Calu3 (cell line): ENCODE measurements at regions not wholly inside any gene's neighbourhood (a gene's known extent, or its start where the extent isn't known, plus 50 kb on each side); places are given as distances from the start of the nearest gene placed in this dataset.

Source experiments
- BruUV-seq: library from RNA; stranded (reverse); fragments of 400-500 nt; replicated peaks from 2 replicates; lab custom pipeline; 2021; lab: Mats Ljungman, UMichigan
- CTCF ChIA-PET: fragments of 300-600 bp; sonication (Branson Sonifier 250); formaldehyde crosslinking; loops from one replicate; lab custom pipeline; 2022; ENCODE audit warnings: antibody characterized with exemption; lab: Charles Lee
- DNase-seq: peaks from one replicate; pipeline ENCODE4 v3.0.0; 2022
- H3K27ac Mint-ChIP-seq: one replicate; pipeline ENCODE4 v1.8.0; 2022; ENCODE audit warnings: mixed read lengths; ENCODE audit not compliant: unreplicated experiment
- H3K27me3 Mint-ChIP-seq: one replicate; pipeline ENCODE4 v1.8.0; 2022; ENCODE audit warnings: mixed read lengths; ENCODE audit not compliant: unreplicated experiment
- H3K36me3 Mint-ChIP-seq: one replicate; pipeline ENCODE4 v1.8.0; 2022; ENCODE audit warnings: mild to moderate bottlenecking, moderate library complexity, mixed read lengths; ENCODE audit not compliant: insufficient read depth, unreplicated experiment
- H3K4me1 Mint-ChIP-seq: one replicate; pipeline ENCODE4 v1.8.0; 2022; ENCODE audit warnings: mild to moderate bottlenecking, low read depth, mixed read lengths; ENCODE audit not compliant: unreplicated experiment
- H3K4me3 Mint-ChIP-seq: one replicate; pipeline ENCODE4 v1.8.0; 2022; ENCODE audit warnings: mild to moderate bottlenecking, low read depth, moderate library complexity, mixed read lengths; ENCODE audit not compliant: unreplicated experiment
- H3K9me3 Mint-ChIP-seq: one replicate; pipeline ENCODE4 v1.8.0; 2022; ENCODE audit warnings: low read depth, mixed read lengths; ENCODE audit not compliant: unreplicated experiment
- CTCF ChIP-seq: fragments of 200-600 bp; IDR thresholded peaks from one replicate; pipeline ENCODE4 v1.8.0; 2022; ENCODE audit warnings: antibody characterized with exemption; ENCODE audit not compliant: unreplicated experiment
- intact Hi-C: fragments of 100-400 bp; cut with micrococcal nuclease; formaldehyde crosslinking; loops from one replicate; pipeline ENCODE4 v1.10.0; 2022; ENCODE audit not compliant: unreplicated experiment

- Mint-ChIP-seq H3K9me3 (no peaks in the 10 kb centered on the region), H3K27me3 (peaks cover 79% of the 10 kb centered on the region), H3K36me3 (no peaks in the 10 kb centered on the region), H3K27ac (no peak overlapping the region), H3K4me3 (no peak overlapping the region), H3K4me1 (no peaks in the 10 kb centered on the region)
- DNase-seq: no peak
- CTCF ChIA-PET: no interaction called here
- no peak for TF ChIP-seq CTCF
- intact Hi-C loops: no loop called here
- no TSS peak for BruUV-seq
Observed at GRCh38 chr16:73768786-73769203, 527.8 kb upstream of the PSMD7 start.

DNA sequence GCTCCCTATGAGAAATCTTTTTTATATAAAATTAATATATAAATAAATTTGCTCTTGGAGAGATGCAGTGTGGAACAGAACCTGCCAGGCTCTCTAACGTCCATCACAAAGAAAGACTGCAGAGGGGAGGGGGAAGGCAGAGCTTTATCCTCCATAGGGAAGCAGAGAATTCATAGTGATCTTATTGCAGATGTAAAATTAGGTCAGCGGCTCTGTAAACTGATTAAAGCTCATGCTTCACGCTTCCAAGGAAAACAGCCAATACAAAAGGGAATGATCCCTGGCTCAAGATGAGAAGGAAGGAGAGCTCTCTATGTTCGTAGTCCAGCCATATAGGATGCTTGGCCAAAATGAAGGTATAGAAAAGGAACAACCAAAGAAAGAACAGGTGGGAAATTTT is 532.3 kb upstream of the PSMD7 start:
- no peak overlapping the region for H3K27ac Mint-ChIP-seq
- no peak for DNase-seq
- BruUV-seq: no TSS peak
- peaks cover 65% of the 10 kb centered on the region for H3K27me3 Mint-ChIP-seq
- H3K4me3 Mint-ChIP-seq: no peak overlapping the region
- H3K36me3 Mint-ChIP-seq: no peaks in the 10 kb centered on the region
- no peaks in the 10 kb centered on the region for H3K9me3 Mint-ChIP-seq
- H3K4me1 Mint-ChIP-seq: no peaks in the 10 kb centered on the region
- no peak for TF ChIP-seq CTCF
- intact Hi-C loops: no loop called here
- CTCF ChIA-PET: no interaction called here

DNA sequence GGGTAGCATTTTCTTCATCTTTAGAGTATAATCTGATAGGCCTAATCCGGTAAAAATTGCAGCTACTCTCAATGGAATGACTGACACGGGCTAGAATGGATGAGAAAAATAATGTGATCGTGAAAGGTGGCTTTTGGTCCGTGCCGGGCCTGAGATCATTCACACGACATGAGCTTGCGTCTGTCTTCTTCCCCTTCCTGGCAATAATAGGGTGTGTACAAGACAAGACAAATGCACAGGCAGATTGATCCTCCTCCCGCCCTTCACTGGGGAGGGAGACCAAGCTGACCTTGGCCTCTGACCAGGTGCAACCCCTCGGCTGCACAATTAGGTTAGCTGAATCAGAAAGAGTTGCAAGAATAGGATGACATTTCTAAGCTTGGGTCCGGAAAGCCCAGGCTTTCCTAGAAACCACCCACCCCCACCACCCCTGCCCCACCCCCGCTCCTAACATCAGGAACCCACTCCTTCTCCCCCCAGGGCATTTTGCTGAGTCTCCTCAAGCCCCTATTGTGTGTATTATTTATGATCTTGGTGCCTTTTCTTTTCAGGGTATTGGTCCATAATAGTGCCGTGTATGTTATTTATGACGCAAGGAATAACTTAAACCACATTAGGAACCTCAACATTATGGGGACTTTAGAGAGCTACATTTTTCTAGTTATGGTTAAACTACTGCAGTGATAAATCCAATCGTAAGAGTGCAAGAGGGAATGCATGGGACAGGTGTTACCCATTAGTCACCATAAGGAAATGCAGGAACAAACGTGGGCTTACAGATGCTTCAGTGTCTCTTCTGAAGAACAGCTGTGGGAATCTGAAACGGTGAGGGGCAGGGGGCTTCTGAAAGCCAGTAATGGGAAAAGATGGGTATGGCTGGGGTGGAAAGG is 540.1 kb upstream of the PSMD7 start:
- TF ChIP-seq CTCF: no peak
- no peak for DNase-seq
- Mint-ChIP-seq H3K4me1 (no peaks in the 10 kb centered on the region), H3K27me3 (peaks cover 97% of the 10 kb centered on the region), H3K4me3 (no peak overlapping the region), H3K9me3 (peaks cover 3% of the 10 kb centered on the region), H3K27ac (no peak overlapping the region), H3K36me3 (no peaks in the 10 kb centered on the region)
- BruUV-seq: no TSS peak
- CTCF ChIA-PET: no interaction called here
- intact Hi-C loops: no loop called here

DNA sequence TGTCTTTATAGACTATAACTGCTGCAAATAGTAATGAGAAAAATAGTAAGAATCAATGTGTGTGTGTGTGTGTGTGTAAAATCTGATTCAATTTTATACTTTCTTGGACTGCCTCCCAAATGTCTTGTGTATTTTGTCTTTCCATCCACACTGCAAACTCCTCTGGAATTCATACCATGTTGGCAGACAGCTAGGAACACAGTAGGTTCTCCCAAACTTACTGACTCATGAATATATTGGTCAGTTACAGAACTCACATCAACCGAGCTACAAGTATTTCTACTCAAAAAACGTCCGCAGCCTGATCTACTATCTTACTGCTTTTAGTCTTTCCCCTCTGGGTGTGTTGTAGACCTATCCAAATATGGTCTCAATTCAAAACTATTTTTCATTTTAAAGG is 542.7 kb upstream of the PSMD7 start:
- no peak for TF ChIP-seq CTCF
- H3K36me3 Mint-ChIP-seq: no peaks in the 10 kb centered on the region
- H3K4me3 Mint-ChIP-seq: no peak overlapping the region
- peaks cover 96% of the 10 kb centered on the region for H3K27me3 Mint-ChIP-seq
- intact Hi-C loops: no loop called here
- no peaks in the 10 kb centered on the region for H3K4me1 Mint-ChIP-seq
- no peak overlapping the region for H3K27ac Mint-ChIP-seq
- peaks cover 5% of the 10 kb centered on the region for H3K9me3 Mint-ChIP-seq
- peak; percentile 17 for DNase-seq
- CTCF ChIA-PET: no interaction called here
- BruUV-seq: no TSS peak
